IMR-90 (cell line): ENCODE measurements at regions not wholly inside any gene's neighbourhood (a gene's known extent, or its start where the extent isn't known, plus 50 kb on each side); places are given as distances from the start of the nearest gene placed in this dataset.

Experiments
- BHLHE40 ChIP-seq: fragments of 150-350 bp; IDR thresholded peaks from 2 replicates; pipeline ENCODE4 v1.6.1; 2016; ENCODE audit warnings: mild to moderate bottlenecking, low read depth, low read length
- MAFK ChIP-seq: IDR thresholded peaks from 2 replicates; pipeline ENCODE4 v1.6.1; 2012; ENCODE audit warnings: low read depth, low read length, improper control_type of control experiment
- POLR2A ChIP-seq: IDR thresholded peaks from 2 replicates; pipeline ENCODE4 v1.6.1; 2012; ENCODE audit warnings: mild to moderate bottlenecking, low read depth, low read length
- RAD21 ChIP-seq: IDR thresholded peaks from 2 replicates; pipeline ENCODE4 v1.6.1; 2012; ENCODE audit warnings: low read length, improper control_type of control experiment
- SMC3 ChIP-seq: fragments of 150-350 bp; IDR thresholded peaks from 2 replicates; pipeline ENCODE4 v1.6.1; 2016; ENCODE audit warnings: low read depth, mild to moderate bottlenecking, antibody characterized with exemption, low read length, moderate library complexity
- TF ChIP-seq, protein P1 (sequence below): conservative IDR thresholded peaks from 2 replicates; pipeline ENCODE4 v1.5.1; 2012; ENCODE audit warnings: mild to moderate bottlenecking, low read depth, low read length, improper control_type of control experiment

DNA sequence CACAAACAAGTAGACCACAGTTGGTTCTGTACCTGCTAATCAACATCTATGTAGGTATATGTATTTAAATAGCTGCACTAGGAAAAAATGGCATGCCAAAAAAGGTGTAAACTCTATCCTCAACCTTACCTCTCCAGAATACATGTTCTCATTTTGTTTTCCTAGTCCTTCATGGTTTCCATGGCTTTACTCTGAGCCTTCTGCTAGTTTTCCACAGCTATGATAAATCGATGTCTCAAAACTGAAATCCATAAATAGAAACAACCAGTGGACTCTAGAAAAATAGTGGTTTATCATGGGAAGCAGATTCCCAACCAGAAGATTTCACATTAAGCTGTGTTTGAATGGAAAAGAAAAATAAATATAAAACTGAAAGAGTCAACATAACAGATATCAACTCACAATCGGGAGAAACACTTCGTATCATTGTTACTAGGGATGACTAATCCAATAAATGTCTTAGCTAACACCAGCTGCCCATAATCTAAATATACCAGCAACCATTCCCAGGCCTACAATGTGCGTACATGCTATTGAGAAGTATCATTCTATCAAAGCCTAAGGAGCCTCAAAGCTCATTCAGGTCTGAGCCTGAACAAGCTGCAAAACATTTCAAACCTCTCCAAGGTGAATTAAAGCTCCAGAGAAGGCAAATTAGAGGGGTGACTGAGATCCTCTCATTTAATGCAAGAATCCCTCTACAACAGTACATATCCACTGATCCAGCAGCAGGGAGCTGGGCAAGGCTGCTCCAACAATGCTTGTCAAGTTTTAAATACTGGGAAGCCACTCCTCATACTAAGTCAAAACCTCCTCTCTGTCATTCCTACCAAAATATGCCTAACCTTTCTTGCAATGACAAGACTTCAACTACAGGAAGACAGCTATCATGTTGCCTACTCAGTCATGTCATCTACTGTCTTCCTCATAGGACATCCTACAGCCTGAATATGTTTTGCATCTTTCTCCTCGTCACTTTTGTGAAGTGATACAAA is 90.2 kb downstream of the KCTD12 start:
- TF ChIP-seq, protein P1, sequence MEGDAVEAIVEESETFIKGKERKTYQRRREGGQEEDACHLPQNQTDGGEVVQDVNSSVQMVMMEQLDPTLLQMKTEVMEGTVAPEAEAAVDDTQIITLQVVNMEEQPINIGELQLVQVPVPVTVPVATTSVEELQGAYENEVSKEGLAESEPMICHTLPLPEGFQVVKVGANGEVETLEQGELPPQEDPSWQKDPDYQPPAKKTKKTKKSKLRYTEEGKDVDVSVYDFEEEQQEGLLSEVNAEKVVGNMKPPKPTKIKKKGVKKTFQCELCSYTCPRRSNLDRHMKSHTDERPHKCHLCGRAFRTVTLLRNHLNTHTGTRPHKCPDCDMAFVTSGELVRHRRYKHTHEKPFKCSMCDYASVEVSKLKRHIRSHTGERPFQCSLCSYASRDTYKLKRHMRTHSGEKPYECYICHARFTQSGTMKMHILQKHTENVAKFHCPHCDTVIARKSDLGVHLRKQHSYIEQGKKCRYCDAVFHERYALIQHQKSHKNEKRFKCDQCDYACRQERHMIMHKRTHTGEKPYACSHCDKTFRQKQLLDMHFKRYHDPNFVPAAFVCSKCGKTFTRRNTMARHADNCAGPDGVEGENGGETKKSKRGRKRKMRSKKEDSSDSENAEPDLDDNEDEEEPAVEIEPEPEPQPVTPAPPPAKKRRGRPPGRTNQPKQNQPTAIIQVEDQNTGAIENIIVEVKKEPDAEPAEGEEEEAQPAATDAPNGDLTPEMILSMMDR = no peak
- TF ChIP-seq RAD21 = no peak
- TF ChIP-seq MAFK = no peak
- no peak for TF ChIP-seq POLR2A
- no peak for TF ChIP-seq BHLHE40
- TF ChIP-seq SMC3 = no peak
